ENCODE measurements at regions not wholly inside any gene's neighbourhood (a gene's known extent, or its start where the extent isn't known, plus 50 kb on each side); places are given as distances from the start of the nearest gene placed in this dataset.
A peak's percentile ranks its signal among the peaks of the same experiment; 100 is the strongest.

GRCh38 chr13:104530741-104531140 is 1464.5 kb upstream of the SLC10A2 start:
- Histone ChIP-seq H3K36me3 (ENCODE audit: control insufficient read depth, insufficient read depth, low read length) (no peaks in the 10 kb centered on the region), H3K4me3 (replicated peaks in 1 of 4; ENCODE audit: control extremely low read depth in 1 of 4, insufficient read depth in 1 of 4, low read depth in 3 of 4, low read length in 4 of 4) (no peak overlapping the region), H3K4me1 (ENCODE audit: control insufficient read depth, extremely low read depth, insufficient read depth, low read length) (no peaks in the 10 kb centered on the region), H2AFZ (ENCODE audit: low read length) (no peak overlapping the region), H3K79me2 (ENCODE audit: control insufficient read depth, insufficient read depth, low read length) (no peaks in the 10 kb centered on the region), H3K4me2 (ENCODE audit: extremely low read depth, insufficient read depth, low read length) (no peak overlapping the region), H4K20me1 (ENCODE audit: control insufficient read depth, extremely low read depth, insufficient read depth, low read length) (no peaks in the 10 kb centered on the region), H3K27me3 (ENCODE audit: control insufficient read depth, insufficient read depth, low read length) (no peaks in the 10 kb centered on the region), H3K9ac (ENCODE audit: insufficient read depth, low read length) (no peak overlapping the region), H3K27ac (ENCODE audit: insufficient read depth, low read length) (no peak overlapping the region), H3K9me3 (ENCODE audit: control insufficient read depth, insufficient read depth, low read depth, low read length) (no peaks in the 10 kb centered on the region)
- TF ChIP-seq CTCF (conservative IDR thresholded peaks at IDR 0.05 in 1 of 2, IDR thresholded peaks at IDR 0.05 in 1 of 2; ENCODE audit: low read depth in 1 of 2, low read length in 2 of 2): no peak
- no peak for TF ChIP-seq EZH2 (IDR thresholded peaks at IDR 0.05; ENCODE audit: low read length, missing control alignments)
- peak in 1 of 2 donors; percentile 39 for DNase-seq (ENCODE audit: low read depth in 2 of 2)

GRCh38 chr13:104526561-104526960 is 1460.3 kb upstream of the SLC10A2 start:
- H3K27me3 ChIP-seq (ENCODE audit: control insufficient read depth, insufficient read depth, low read length): no peaks in the 10 kb centered on the region
- no peaks in the 10 kb centered on the region for H3K36me3 ChIP-seq (ENCODE audit: control insufficient read depth, insufficient read depth, low read length)
- no peak overlapping the region for H3K4me3 ChIP-seq (replicated peaks in 1 of 4; ENCODE audit: control extremely low read depth in 1 of 4, insufficient read depth in 1 of 4, low read depth in 3 of 4, low read length in 4 of 4)
- no peak overlapping the region for H2AFZ ChIP-seq (ENCODE audit: low read length)
- no peaks in the 10 kb centered on the region for H4K20me1 ChIP-seq (ENCODE audit: control insufficient read depth, extremely low read depth, insufficient read depth, low read length)
- no peak overlapping the region for H3K9ac ChIP-seq (ENCODE audit: insufficient read depth, low read length)
- no peak overlapping the region for H3K4me2 ChIP-seq (ENCODE audit: extremely low read depth, insufficient read depth, low read length)
- H3K4me1 ChIP-seq (ENCODE audit: control insufficient read depth, extremely low read depth, insufficient read depth, low read length): no peaks in the 10 kb centered on the region
- H3K27ac ChIP-seq (ENCODE audit: insufficient read depth, low read length): no peak overlapping the region
- no peaks in the 10 kb centered on the region for H3K9me3 ChIP-seq (ENCODE audit: control insufficient read depth, insufficient read depth, low read depth, low read length)
- TF ChIP-seq EZH2 (IDR thresholded peaks at IDR 0.05; ENCODE audit: low read length, missing control alignments) (no peak), CTCF (conservative IDR thresholded peaks at IDR 0.05 in 1 of 2, IDR thresholded peaks at IDR 0.05 in 1 of 2; ENCODE audit: low read depth in 1 of 2, low read length in 2 of 2) (no peak)
- no peak for DNase-seq (ENCODE audit: low read depth in 2 of 2)
- H3K79me2 ChIP-seq (ENCODE audit: control insufficient read depth, insufficient read depth, low read length): no peaks in the 10 kb centered on the region

GRCh38 chr13:104525467-104525866 is 1459.2 kb upstream of the SLC10A2 start:
- Histone ChIP-seq H3K4me1 (ENCODE audit: control insufficient read depth, extremely low read depth, insufficient read depth, low read length) (no peaks in the 10 kb centered on the region), H3K27me3 (ENCODE audit: control insufficient read depth, insufficient read depth, low read length) (no peaks in the 10 kb centered on the region), H4K20me1 (ENCODE audit: control insufficient read depth, extremely low read depth, insufficient read depth, low read length) (no peaks in the 10 kb centered on the region), H3K27ac (ENCODE audit: insufficient read depth, low read length) (no peak overlapping the region), H3K4me2 (ENCODE audit: extremely low read depth, insufficient read depth, low read length) (no peak overlapping the region), H3K9ac (ENCODE audit: insufficient read depth, low read length) (no peak overlapping the region), H3K4me3 (replicated peaks in 1 of 4; ENCODE audit: control extremely low read depth in 1 of 4, insufficient read depth in 1 of 4, low read depth in 3 of 4, low read length in 4 of 4) (no peak overlapping the region), H3K36me3 (ENCODE audit: control insufficient read depth, insufficient read depth, low read length) (no peaks in the 10 kb centered on the region), H2AFZ (ENCODE audit: low read length) (no peak overlapping the region), H3K79me2 (ENCODE audit: control insufficient read depth, insufficient read depth, low read length) (no peaks in the 10 kb centered on the region), H3K9me3 (ENCODE audit: control insufficient read depth, insufficient read depth, low read depth, low read length) (no peaks in the 10 kb centered on the region)
- no peak for DNase-seq (ENCODE audit: low read depth in 2 of 2)
- TF ChIP-seq EZH2 (IDR thresholded peaks at IDR 0.05; ENCODE audit: low read length, missing control alignments) (no peak), CTCF (conservative IDR thresholded peaks at IDR 0.05 in 1 of 2, IDR thresholded peaks at IDR 0.05 in 1 of 2; ENCODE audit: low read depth in 1 of 2, low read length in 2 of 2) (no peak)
